ENCODE measurements at regions not wholly inside any gene's neighbourhood (a gene's known extent, or its start where the extent isn't known, plus 50 kb on each side); places are given as distances from the start of the nearest gene placed in this dataset.

GRCh38 chrX:42107495-42108488 is 184.4 kb upstream of the CASK start:
- TF ChIP-seq CTCF (IDR thresholded peaks at IDR 0.05), result no peak
- TF ChIP-seq POLR2A (IDR thresholded peaks at IDR 0.05), result no peak

All from lower leg skin (tissue), 3 donors.